Skeletal muscle cell (primary cell): ENCODE measurements at regions not wholly inside any gene's neighbourhood (a gene's known extent, or its start where the extent isn't known, plus 50 kb on each side); places are given as distances from the start of the nearest gene placed in this dataset.
"Not testable (repeated sequence)": the region's sequence is repeated elsewhere in the genome, so short reads cannot be mapped to it uniquely, and the experiment has no call there.

Experiments used
- DNase-seq: peaks from one replicate; pipeline ENCODE4 v3.0.0-alpha.2; 2010; ENCODE audit warnings: low read depth
- H3K4me3 ChIP-seq: 2 replicates; pipeline ENCODE4 v1.5.1; 2011; ENCODE audit warnings: low read depth, mild to moderate bottlenecking, control low read depth, low read length, moderate library complexity

- no peak overlapping the region for H3K4me3 ChIP-seq
- DNase-seq: no peak
Observed at GRCh38 chr2:133849341-133849740, 281.1 kb upstream of the NCKAP5 start.

- H3K4me3 ChIP-seq: no peak overlapping the region
- no peak for DNase-seq
Observed at GRCh38 chr2:133854603-133855200, 286.4 kb upstream of the NCKAP5 start.

GRCh38 chr2:133855526-133855925 lies 287.3 kb upstream of the NCKAP5 start:
- no peak overlapping the region for H3K4me3 ChIP-seq
- DNase-seq: no peak

- no peak for DNase-seq
- no peak overlapping the region for H3K4me3 ChIP-seq
Observed at GRCh38 chr2:133856678-133857077, 288.4 kb upstream of the NCKAP5 start.

GRCh38 chr2:133859578-133859977 lies 291.3 kb upstream of the NCKAP5 start:
- no peak for DNase-seq
- H3K4me3 ChIP-seq: no peak overlapping the region

- no peak for DNase-seq
- H3K4me3 ChIP-seq: no peak overlapping the region
Observed at GRCh38 chr2:133862400-133862977, 294.2 kb upstream of the NCKAP5 start.

GRCh38 chr2:133863106-133863800 lies 295.0 kb upstream of the NCKAP5 start:
- DNase-seq: no peak
- H3K4me3 ChIP-seq: no peak overlapping the region

GRCh38 chr2:133865141-133865540 lies 296.9 kb upstream of the NCKAP5 start:
- H3K4me3 ChIP-seq: no peak overlapping the region
- DNase-seq: no peak

GRCh38 chr2:133867166-133867565 lies 298.9 kb upstream of the NCKAP5 start:
- H3K4me3 ChIP-seq: no peak overlapping the region
- DNase-seq: no peak

- DNase-seq: no peak
- H3K4me3 ChIP-seq: no peak overlapping the region
Observed at GRCh38 chr2:133871545-133872209, 303.4 kb upstream of the NCKAP5 start.

GRCh38 chr2:133878326-133878725 lies 310.1 kb upstream of the NCKAP5 start:
- DNase-seq: no peak

GRCh38 chr2:133879703-133880102 lies 311.4 kb upstream of the NCKAP5 start:
- no peak for DNase-seq
- no peak overlapping the region for H3K4me3 ChIP-seq

More at GRCh38 chr2:133878326-133878725, 310.1 kb upstream of the NCKAP5 start:
- H3K4me3 ChIP-seq: no peak overlapping the region

GRCh38 chr2:133882159-133882558 lies 313.9 kb upstream of the NCKAP5 start:
- H3K4me3 ChIP-seq, DNase-seq: not testable (repeated sequence)

- DNase-seq: no peak
- no peak overlapping the region for H3K4me3 ChIP-seq
Observed at GRCh38 chr2:133884739-133885381, 316.6 kb upstream of the NCKAP5 start.

GRCh38 chr2:133885847-133886246 lies 317.6 kb upstream of the NCKAP5 start:
- no peak for DNase-seq

GRCh38 chr2:133886735-133887675 lies 318.7 kb upstream of the NCKAP5 start:
- no peak for DNase-seq
- no peak overlapping the region for H3K4me3 ChIP-seq

More at GRCh38 chr2:133885847-133886246, 317.6 kb upstream of the NCKAP5 start:
- no peak overlapping the region for H3K4me3 ChIP-seq

GRCh38 chr2:133887676-133888040 lies 319.4 kb upstream of the NCKAP5 start:
- no peak overlapping the region for H3K4me3 ChIP-seq
- no peak for DNase-seq

- DNase-seq: no peak
- H3K4me3 ChIP-seq: no peak overlapping the region
Observed at GRCh38 chr2:133888107-133888506, 319.8 kb upstream of the NCKAP5 start.

GRCh38 chr2:133888621-133889219 lies 320.5 kb upstream of the NCKAP5 start:
- H3K4me3 ChIP-seq: no peak overlapping the region

More at GRCh38 chr2:133888621-133889219, 320.5 kb upstream of the NCKAP5 start:
- DNase-seq: no peak
